ENCODE measurements at regions not wholly inside any gene's neighbourhood (a gene's known extent, or its start where the extent isn't known, plus 50 kb on each side); places are given as distances from the start of the nearest gene placed in this dataset.

GRCh38 chr12:89041078-89041477 lies 311.2 kb downstream of the DUSP6 start:
- TF ChIP-seq EZH2 (IDR thresholded peaks at IDR 0.05; ENCODE audit: low read length, unreplicated experiment), result no peak
- TF ChIP-seq CTCF (conservative IDR thresholded peaks at IDR 0.05; ENCODE audit: low read depth, low read length), result no peak
- TF ChIP-seq EZH2phosphoT487 (IDR thresholded peaks at IDR 0.05; ENCODE audit: borderline replicate concordance, low read length), result no peak
